Right ventricle myocardium superior (tissue), 1 donor: ENCODE measurements at regions not wholly inside any gene's neighbourhood (a gene's known extent, or its start where the extent isn't known, plus 50 kb on each side); places are given as distances from the start of the nearest gene placed in this dataset.

ENCODE experiments used
- ATAC-seq: fragments of 200-7000 bp; cut with Tn5 transposase; one replicate; pipeline ENCODE4 v1.9.1; 2020; ENCODE audit warnings: mild to moderate bottlenecking; ENCODE audit not compliant: poor library complexity
- DNase-seq: peaks from one replicate; pipeline ENCODE4 v3.0.0-alpha.2; 2020
- intact Hi-C: fragments of 100-400 bp; cut with DNase I; formaldehyde crosslinking; loops from one replicate; pipeline ENCODE4 v1.11.2; 2022
- donor health status: DM: no; HTN: yes; CAD: no; lungs with severe emphysema.

GRCh38 chr18:45381282-45381681 lies 234.0 kb upstream of the SLC14A2 start:
- ATAC-seq (no peak), DNase-seq (no peak)
- intact Hi-C loops = loop anchor here (10.0 kb wide), 1 partner anchor 106 kb away; no protein-coding TSS in a partner anchor

DNA sequence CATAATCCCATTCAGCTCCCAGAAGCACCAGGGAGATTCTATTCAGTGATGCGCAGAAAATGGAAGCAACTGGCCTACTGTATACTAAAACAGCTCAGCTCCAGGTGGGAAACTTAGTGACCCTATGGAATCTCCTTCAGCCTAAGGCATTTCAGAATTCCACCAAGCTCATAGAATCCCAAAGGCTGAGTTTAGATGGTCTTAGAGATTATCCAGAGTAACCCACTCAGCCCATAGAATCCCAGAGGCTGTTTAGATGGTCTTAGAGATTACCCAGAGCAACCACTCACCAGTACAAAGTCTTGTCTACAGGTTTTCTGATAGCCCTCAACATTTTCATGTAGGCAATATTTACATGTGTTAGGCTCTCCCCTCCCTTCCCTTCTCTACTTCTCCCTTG lies 232.0 kb upstream of the SLC14A2 start:
- intact Hi-C loops = loop anchor here (10.0 kb wide), 1 partner anchor 108 kb away; no protein-coding TSS in a partner anchor
- DNase-seq = no peak

GRCh38 chr18:45384137-45384961 lies 230.9 kb upstream of the SLC14A2 start:
- DNase-seq (no peak), ATAC-seq (peak; percentile 83)
- intact Hi-C loops = loop anchor here (10.0 kb wide), 1 partner anchor 110 kb away; no protein-coding TSS in a partner anchor

More for the DNA sequence above, 232.0 kb upstream of the SLC14A2 start:
- ATAC-seq = no peak

GRCh38 chr18:45384962-45385315 lies 230.3 kb upstream of the SLC14A2 start:
- intact Hi-C loops = loop anchor here (10.0 kb wide), 1 partner anchor 110 kb away; no protein-coding TSS in a partner anchor

GRCh38 chr18:45386041-45386655 lies 229.1 kb upstream of the SLC14A2 start:
- ATAC-seq (peak; percentile 55), DNase-seq (no peak)
- intact Hi-C loops = loop anchor here (10.0 kb wide), 1 partner anchor 111 kb away; no protein-coding TSS in a partner anchor

More at GRCh38 chr18:45384962-45385315, 230.3 kb upstream of the SLC14A2 start:
- DNase-seq (no peak), ATAC-seq (no peak)

- ATAC-seq = no peak
- no peak for DNase-seq
- intact Hi-C loops = loop anchor here (10.0 kb wide), 1 partner anchor 112 kb away; no protein-coding TSS in a partner anchor
Measured at GRCh38 chr18:45387229-45387628, 228.0 kb upstream of the SLC14A2 start.

GRCh38 chr18:45398448-45398847 lies 216.8 kb upstream of the SLC14A2 start:
- ATAC-seq (no peak), DNase-seq (no peak)
- intact Hi-C loops = no loop called here

DNA sequence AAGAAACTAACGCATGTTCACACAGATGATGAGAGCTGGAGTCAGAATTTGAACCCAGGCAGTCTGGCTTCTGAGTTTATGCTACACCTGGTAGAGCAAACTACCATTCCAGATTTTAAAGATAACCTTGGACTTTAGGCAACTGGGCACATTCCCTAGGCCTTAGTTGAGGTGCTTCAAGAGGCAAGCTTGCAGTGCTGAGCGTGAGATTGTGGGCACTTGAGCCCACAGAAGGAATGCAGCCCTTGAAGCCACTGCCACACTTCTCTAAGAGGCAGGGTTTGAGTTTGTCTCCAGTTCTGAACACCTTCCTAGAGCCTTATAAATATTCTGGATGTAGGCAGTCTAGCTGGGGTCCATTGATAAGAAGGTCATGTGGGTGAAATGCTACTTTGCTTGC lies 216.1 kb upstream of the SLC14A2 start:
- no peak for DNase-seq
- ATAC-seq = no peak
- intact Hi-C loops = no loop called here

DNA sequence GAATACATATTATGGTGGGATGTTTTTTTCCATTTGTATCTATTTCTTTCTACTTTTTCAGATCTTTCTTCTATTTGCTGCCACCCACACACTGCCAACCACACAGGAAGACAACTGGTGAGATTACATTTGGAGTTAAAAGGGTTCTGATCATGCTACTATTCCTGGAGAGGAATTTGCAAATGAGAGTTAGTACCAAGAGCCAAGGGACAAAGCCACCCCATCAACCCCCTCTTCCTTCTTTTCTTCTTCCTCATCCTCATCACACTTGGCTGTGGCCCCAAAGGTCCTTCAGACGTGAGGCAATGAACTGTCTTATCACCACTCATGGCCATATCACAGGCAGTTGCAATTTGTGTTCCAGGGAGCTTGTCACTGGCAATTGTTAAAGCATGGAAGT lies 215.6 kb upstream of the SLC14A2 start:
- ATAC-seq (peak; percentile 87), DNase-seq (peak; percentile 45)
- intact Hi-C loops = no loop called here

DNA sequence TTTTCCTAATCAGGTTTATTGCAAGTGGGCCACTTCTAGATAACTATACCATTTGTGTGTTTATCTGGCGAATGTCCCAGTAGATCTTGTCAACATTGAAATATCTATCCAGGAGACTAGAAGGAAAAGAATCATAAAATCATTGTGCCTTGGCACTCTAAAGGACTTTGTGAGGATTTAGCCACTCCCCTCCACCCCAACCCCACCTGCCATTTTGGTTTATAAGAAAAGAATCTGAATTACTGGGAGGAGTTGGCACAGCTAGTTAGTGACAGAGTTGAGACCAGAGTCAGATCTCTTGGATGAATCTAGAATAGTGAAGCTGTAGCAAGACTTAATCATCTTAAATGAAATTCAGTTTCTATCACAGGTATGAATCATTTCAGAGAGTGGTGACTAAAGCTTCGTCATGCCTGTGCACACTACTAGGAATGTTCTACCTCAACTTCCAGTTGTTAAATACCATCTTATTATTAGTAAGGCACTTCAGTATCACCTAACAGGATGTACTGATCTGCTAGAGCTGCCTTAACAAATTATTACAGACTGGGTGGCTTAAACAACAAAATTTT lies 212.7 kb upstream of the SLC14A2 start:
- intact Hi-C loops = no loop called here

DNA sequence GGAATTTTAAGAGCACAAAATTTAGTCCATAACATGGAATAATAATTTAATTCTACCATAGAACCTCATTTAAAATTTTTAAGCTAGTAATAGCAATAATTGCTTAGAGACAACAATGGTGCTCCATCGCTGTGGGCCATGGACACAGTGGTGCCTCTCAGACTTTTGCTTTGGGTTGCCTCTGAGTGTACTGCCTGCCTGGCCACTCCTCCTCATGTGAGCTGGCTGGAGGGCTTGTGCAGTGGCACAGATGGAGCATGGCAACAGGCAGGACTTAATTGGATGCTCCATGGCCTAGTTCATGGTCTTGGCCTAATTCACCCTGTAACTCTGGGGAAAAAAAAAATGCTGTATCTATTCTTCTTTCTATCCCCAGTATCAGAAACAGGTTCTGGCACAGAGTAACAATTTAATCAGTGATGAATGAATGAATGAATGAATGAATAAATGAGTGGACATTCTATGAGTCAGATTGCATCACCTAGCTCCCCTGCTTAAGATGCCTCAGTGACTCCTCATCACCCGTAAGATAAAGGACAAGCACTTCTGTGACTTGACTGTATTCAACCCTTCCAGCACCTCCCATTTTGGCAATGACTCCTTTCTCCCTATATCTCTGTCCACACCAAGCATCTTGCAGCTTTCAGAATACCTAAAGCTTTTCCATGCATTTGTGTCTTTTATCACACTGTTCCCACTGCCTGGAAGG lies 211.8 kb upstream of the SLC14A2 start:
- no peak for ATAC-seq

More for the DNA sequence above, 212.7 kb upstream of the SLC14A2 start:
- DNase-seq = no peak
- no peak for ATAC-seq

GRCh38 chr18:45408218-45408617 lies 207.1 kb upstream of the SLC14A2 start:
- no peak for ATAC-seq
- DNase-seq = no peak
- intact Hi-C loops = no loop called here

More for the DNA sequence above, 211.8 kb upstream of the SLC14A2 start:
- DNase-seq = no peak
- intact Hi-C loops = no loop called here

GRCh38 chr18:45409971-45410370 lies 205.3 kb upstream of the SLC14A2 start:
- DNase-seq (no peak), ATAC-seq (no peak)
- intact Hi-C loops = no loop called here

DNA sequence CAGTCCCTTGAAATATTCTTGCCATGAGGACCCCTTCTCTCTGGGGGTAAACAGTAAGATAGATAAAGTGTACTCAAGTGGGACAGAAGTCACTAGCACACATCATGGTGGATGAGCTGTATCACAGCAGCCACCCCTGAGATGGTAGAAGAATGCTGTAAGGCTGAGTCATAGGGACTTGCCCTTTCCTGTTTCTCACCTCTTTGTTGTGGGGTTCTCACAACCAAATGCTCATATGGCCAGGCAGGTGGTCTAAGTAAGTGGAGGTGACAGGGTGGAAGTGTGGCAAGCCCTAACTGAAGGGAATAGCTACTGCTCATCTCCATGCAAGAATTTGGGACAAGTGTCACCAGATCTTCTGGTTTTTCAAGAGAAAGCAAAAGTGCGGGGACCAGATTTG lies 202.7 kb upstream of the SLC14A2 start:
- intact Hi-C loops = no loop called here
- no peak for DNase-seq

DNA sequence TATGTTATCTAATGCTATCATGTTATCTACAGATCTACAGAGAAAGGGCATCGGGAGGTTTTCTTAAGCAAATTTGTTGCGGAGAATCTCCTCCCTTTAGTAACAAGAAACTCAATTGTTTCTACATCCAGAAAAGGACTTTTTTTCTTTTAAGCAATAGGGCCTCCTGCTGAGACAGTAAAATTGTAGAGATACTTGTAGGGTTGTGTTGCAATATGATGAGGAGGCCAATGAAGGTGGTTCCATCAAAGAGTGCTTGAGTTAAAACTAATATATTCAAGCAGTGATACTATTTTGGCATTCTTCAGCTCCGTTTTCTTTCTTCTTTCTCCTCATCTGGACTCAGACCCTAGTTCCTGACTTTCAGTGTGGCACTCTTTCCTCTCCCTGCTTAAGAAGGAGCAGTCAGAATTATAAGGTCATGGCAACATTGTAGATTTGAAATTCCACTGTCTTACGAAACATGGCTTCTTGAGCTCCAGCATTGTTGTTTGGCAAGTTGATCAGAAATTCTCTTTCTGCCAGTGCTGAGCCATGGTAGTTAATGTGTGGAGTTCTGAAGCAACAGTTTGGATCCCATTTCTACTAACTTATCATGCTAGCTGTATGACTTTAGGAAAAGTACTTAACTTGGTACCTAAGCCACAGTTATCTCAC lies 202.0 kb upstream of the SLC14A2 start:
- intact Hi-C loops = no loop called here
- no peak for DNase-seq
- ATAC-seq = no peak

More for the DNA sequence above, 202.7 kb upstream of the SLC14A2 start:
- ATAC-seq = no peak

DNA sequence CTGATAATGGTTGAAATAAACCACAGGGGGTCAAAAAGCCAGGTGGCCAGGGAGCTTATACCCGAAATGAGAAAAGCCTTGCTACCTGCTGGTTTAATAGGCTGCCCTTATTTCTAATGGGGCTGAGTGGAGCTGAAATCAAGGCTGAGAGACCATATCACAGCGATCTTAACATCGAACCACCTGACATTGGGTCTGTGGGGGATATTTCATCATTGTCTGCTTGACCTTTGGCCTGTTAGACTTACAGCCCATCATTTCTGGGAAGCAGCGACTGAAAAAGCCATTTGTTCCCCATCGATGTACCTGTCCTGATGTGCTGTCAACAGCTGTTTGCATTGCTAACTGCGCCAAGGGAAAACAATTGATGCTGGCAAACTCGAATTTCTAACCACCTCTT lies 199.7 kb upstream of the SLC14A2 start:
- intact Hi-C loops = no loop called here
- ATAC-seq (no peak), DNase-seq (no peak)

GRCh38 chr18:45416168-45416567 lies 199.1 kb upstream of the SLC14A2 start:
- no peak for ATAC-seq
- no peak for DNase-seq
- intact Hi-C loops = no loop called here

GRCh38 chr18:45417392-45417791 lies 197.9 kb upstream of the SLC14A2 start:
- no peak for DNase-seq
- no peak for ATAC-seq
- intact Hi-C loops = no loop called here
